Calu3 (cell line): ENCODE measurements at regions not wholly inside any gene's neighbourhood (a gene's known extent, or its start where the extent isn't known, plus 50 kb on each side); places are given as distances from the start of the nearest gene placed in this dataset.

Experiments
- BruUV-seq: library from RNA; stranded (reverse); fragments of 400-500 nt; replicated peaks from 2 replicates; lab custom pipeline; 2021; lab: Mats Ljungman, UMichigan
- CTCF ChIA-PET: fragments of 300-600 bp; sonication (Branson Sonifier 250); formaldehyde crosslinking; loops from one replicate; lab custom pipeline; 2022; ENCODE audit warnings: antibody characterized with exemption; lab: Charles Lee
- DNase-seq: peaks from one replicate; pipeline ENCODE4 v3.0.0; 2022
- H3K27ac Mint-ChIP-seq: one replicate; pipeline ENCODE4 v1.8.0; 2022; ENCODE audit warnings: mixed read lengths; ENCODE audit not compliant: unreplicated experiment
- H3K27me3 Mint-ChIP-seq: one replicate; pipeline ENCODE4 v1.8.0; 2022; ENCODE audit warnings: mixed read lengths; ENCODE audit not compliant: unreplicated experiment
- H3K36me3 Mint-ChIP-seq: one replicate; pipeline ENCODE4 v1.8.0; 2022; ENCODE audit warnings: mild to moderate bottlenecking, moderate library complexity, mixed read lengths; ENCODE audit not compliant: insufficient read depth, unreplicated experiment
- H3K4me1 Mint-ChIP-seq: one replicate; pipeline ENCODE4 v1.8.0; 2022; ENCODE audit warnings: mild to moderate bottlenecking, low read depth, mixed read lengths; ENCODE audit not compliant: unreplicated experiment
- H3K4me3 Mint-ChIP-seq: one replicate; pipeline ENCODE4 v1.8.0; 2022; ENCODE audit warnings: mild to moderate bottlenecking, low read depth, moderate library complexity, mixed read lengths; ENCODE audit not compliant: unreplicated experiment
- H3K9me3 Mint-ChIP-seq: one replicate; pipeline ENCODE4 v1.8.0; 2022; ENCODE audit warnings: low read depth, mixed read lengths; ENCODE audit not compliant: unreplicated experiment
- intact Hi-C: fragments of 100-400 bp; cut with micrococcal nuclease; formaldehyde crosslinking; loops from one replicate; pipeline ENCODE4 v1.10.0; 2022; ENCODE audit not compliant: unreplicated experiment
- TF ChIP-seq, protein P1 (sequence below): fragments of 200-600 bp; IDR thresholded peaks from one replicate; pipeline ENCODE4 v1.8.0; 2022; ENCODE audit warnings: antibody characterized with exemption; ENCODE audit not compliant: unreplicated experiment

DNA sequence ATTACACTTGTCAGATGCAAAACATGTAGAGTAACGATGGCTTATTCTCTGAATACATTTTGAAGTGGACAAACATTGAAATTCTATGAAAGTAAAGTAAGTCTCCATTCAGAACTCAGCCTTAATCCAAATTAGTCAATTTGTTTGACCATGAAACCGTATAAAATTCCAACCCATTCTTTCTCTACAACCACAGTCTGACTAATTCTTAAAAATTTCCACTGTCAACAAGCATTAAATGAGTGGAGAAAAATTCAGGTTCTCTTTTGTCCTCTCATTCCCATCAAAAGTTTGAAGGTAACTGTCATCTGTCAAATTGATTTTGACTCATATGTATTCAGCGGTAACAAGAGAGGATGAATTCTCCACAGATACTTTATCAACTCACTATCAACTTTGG lies 1031.5 kb downstream of the SORCS1 start:
- no TSS peak for BruUV-seq
- CTCF ChIA-PET = no interaction called here
- intact Hi-C loops = no loop called here
- Mint-ChIP-seq H3K9me3 (peaks cover 16% of the 10 kb centered on the region), H3K4me1 (no peaks in the 10 kb centered on the region), H3K4me3 (no peak overlapping the region), H3K27me3 (no peaks in the 10 kb centered on the region), H3K36me3 (no peaks in the 10 kb centered on the region), H3K27ac (no peak overlapping the region)
- no peak for DNase-seq
- TF ChIP-seq, protein P1, sequence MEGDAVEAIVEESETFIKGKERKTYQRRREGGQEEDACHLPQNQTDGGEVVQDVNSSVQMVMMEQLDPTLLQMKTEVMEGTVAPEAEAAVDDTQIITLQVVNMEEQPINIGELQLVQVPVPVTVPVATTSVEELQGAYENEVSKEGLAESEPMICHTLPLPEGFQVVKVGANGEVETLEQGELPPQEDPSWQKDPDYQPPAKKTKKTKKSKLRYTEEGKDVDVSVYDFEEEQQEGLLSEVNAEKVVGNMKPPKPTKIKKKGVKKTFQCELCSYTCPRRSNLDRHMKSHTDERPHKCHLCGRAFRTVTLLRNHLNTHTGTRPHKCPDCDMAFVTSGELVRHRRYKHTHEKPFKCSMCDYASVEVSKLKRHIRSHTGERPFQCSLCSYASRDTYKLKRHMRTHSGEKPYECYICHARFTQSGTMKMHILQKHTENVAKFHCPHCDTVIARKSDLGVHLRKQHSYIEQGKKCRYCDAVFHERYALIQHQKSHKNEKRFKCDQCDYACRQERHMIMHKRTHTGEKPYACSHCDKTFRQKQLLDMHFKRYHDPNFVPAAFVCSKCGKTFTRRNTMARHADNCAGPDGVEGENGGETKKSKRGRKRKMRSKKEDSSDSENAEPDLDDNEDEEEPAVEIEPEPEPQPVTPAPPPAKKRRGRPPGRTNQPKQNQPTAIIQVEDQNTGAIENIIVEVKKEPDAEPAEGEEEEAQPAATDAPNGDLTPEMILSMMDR = no peak

DNA sequence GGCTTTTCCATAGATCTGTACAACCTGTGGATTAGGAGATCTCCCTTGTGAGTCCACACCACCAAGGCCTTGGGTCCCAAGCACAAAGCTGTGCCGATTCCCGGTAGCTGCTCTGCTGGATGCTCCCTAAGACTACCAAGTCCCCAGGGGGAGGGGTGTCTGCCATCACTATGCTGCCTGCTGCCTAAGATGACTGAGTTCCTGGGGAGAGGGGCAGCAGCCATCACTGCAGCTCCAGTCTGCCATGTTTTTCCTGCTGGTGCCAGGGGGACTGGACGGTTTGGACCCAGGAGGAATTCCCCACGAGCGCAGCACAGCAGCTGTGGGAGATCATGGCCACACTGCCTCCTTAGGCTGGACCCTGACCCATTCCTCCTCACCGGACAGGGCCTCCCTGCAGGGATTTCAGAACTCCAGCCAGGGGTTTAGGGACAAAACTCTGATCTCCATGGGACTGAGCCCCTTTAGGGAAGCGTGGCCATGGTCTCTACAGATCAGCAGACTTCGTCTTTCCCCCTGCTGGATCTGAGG lies 1049.8 kb downstream of the SORCS1 start:
- H3K27me3 Mint-ChIP-seq = no peaks in the 10 kb centered on the region
- no peaks in the 10 kb centered on the region for H3K4me1 Mint-ChIP-seq
- no TSS peak for BruUV-seq
- intact Hi-C loops = no loop called here
- no peak overlapping the region for H3K4me3 Mint-ChIP-seq
- no peak for DNase-seq
- peaks cover 8% of the 10 kb centered on the region for H3K9me3 Mint-ChIP-seq
- no peaks in the 10 kb centered on the region for H3K36me3 Mint-ChIP-seq
- CTCF ChIA-PET = no interaction called here
- TF ChIP-seq, protein P1 = no peak
- no peak overlapping the region for H3K27ac Mint-ChIP-seq

DNA sequence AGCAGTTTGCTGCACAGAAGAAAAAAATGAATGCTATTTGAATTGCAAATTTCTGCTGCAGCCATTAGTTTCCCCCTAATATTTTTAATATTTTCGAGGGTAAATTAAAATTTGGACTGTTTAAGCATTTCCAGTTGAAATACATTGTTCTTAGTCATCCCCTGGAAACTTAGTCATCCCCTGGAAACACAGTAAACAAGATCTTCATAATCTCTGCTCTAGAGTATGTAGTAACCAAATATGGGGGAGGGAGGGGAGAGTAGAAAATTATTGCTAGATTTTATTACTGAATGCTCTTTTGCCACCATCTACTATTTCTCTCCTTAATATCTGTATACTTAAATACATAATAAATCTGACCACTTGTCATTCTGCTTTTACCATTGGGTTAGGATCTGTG lies 1053.3 kb downstream of the SORCS1 start:
- H3K36me3 Mint-ChIP-seq = no peaks in the 10 kb centered on the region
- peaks cover 5% of the 10 kb centered on the region for H3K9me3 Mint-ChIP-seq
- BruUV-seq = no TSS peak
- H3K4me3 Mint-ChIP-seq = no peak overlapping the region
- no peak for DNase-seq
- no peaks in the 10 kb centered on the region for H3K27me3 Mint-ChIP-seq
- TF ChIP-seq, protein P1 = no peak
- intact Hi-C loops = no loop called here
- H3K27ac Mint-ChIP-seq = no peak overlapping the region
- CTCF ChIA-PET = no interaction called here
- no peaks in the 10 kb centered on the region for H3K4me1 Mint-ChIP-seq

DNA sequence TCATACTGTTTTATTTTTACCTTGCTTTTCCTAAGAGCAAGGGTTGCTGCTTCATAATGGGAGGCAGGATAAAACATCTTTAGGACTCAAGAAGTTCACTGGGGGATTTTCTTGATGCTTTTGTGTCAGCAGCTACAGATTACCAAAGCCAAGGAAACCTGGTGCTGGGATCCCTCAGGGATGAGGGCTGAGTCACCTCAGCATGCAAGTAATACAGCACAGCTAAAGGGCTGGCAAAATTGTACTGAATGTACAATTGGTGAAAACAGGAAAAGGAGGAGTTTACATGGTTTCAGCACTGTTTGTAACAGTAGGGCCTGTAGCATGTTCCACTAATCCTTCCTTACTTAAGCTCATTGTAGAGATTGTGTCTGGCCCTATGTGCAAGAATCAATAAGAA lies 1056.8 kb downstream of the SORCS1 start:
- BruUV-seq = no TSS peak
- Mint-ChIP-seq H3K27ac (no peak overlapping the region), H3K36me3 (no peaks in the 10 kb centered on the region), H3K4me3 (no peak overlapping the region), H3K4me1 (no peaks in the 10 kb centered on the region), H3K9me3 (peaks cover 4% of the 10 kb centered on the region), H3K27me3 (no peaks in the 10 kb centered on the region)
- no peak for DNase-seq
- intact Hi-C loops = no loop called here
- TF ChIP-seq, protein P1 = no peak
- CTCF ChIA-PET = no interaction called here
